K562 (cell line): ENCODE measurements at regions not wholly inside any gene's neighbourhood (a gene's known extent, or its start where the extent isn't known, plus 50 kb on each side); places are given as distances from the start of the nearest gene placed in this dataset.

Source experiments
- ATAC-seq: fragments of 200-7000 bp; cut with Tn5 transposase; 3 replicates; pipeline ENCODE4 v1.9.1; 2020; ENCODE audit warnings: moderate library complexity
- BruUV-seq: library from RNA; stranded (reverse); fragments of 400-500 nt; replicated peaks from 2 replicates; lab custom pipeline; 2021; lab: Mats Ljungman, UMichigan
- CTCF ChIA-PET: fragments of 300-600 bp; formaldehyde crosslinking; extraction: SDS; loops from one replicate; lab custom pipeline; 2021; ENCODE audit warnings: low intra/inter-chr PET ratio; lab: Yijun Ruan, JAX
- POLR2A ChIA-PET: fragments of 300-600, 350-650 bp; sonication (Branson Sonifier 250); formaldehyde crosslinking; extraction: SDS; loops from one replicate; lab custom pipeline; 2021; ENCODE audit warnings: antibody characterized with exemption, inconsistent platforms; lab: Yijun Ruan, JAX
- DNase-seq, 4 experiments: peaks; one replicate each; pipeline versions ENCODE4 v3.0.0 to v3.0.0-alpha.2; 2011 to 2018; ENCODE audit warnings: low spot score in 3 of 4, mixed read lengths in 3 of 4; ENCODE audit errors: extremely low read depth in 1 of 4
- FAIRE-seq: peaks from 2 replicates; lab custom pipeline; 2011; peaks lifted over from hg19 to GRCh38; lab: Jason Lieb, UNC
- H2AFZ ChIP-seq: 2 replicates; pipeline ENCODE4 v1.6.0; 2011; ENCODE audit warnings: low read depth, low read length, control low read depth, inconsistent platforms
- H3K27ac ChIP-seq: fragments of 200-600 bp; 3 replicates; pipeline ENCODE4 v1.8.0; 2011; ENCODE audit warnings: low read depth, mild to moderate bottlenecking, control low read depth, inconsistent platforms, low read length, moderate library complexity, mixed read lengths; ENCODE audit errors: extremely low read depth
- H3K27me3 ChIP-seq, 2 experiments: fragments of 300-600 bp in 1 of 2; 2 replicates in 1 of 2; 3 replicates in 1 of 2; pipeline versions ENCODE4 v1.6.0 to v1.8.0; 2011; ENCODE audit warnings: inconsistent platforms in 2 of 2, low read length in 2 of 2, mild to moderate bottlenecking in 1 of 2, mixed read lengths in 1 of 2, moderate library complexity in 1 of 2; ENCODE audit not compliant: control insufficient read depth in 2 of 2, insufficient read depth in 2 of 2
- H3K36me3 ChIP-seq: fragments of 300-600 bp; 3 replicates; pipeline ENCODE4 v1.8.0; 2011; ENCODE audit warnings: mild to moderate bottlenecking, low read length, inconsistent platforms; ENCODE audit not compliant: control insufficient read depth, insufficient read depth
- H3K4me1 ChIP-seq, 2 experiments: fragments of 200-600 bp in 1 of 2; replicated peaks in 1 of 2; 2 replicates in 1 of 2; 3 replicates in 1 of 2; pipeline versions ENCODE4 v1.5.1 to v1.8.0; 2011; ENCODE audit warnings: inconsistent platforms in 2 of 2, low read length in 2 of 2, mild to moderate bottlenecking in 1 of 2, mixed read lengths in 1 of 2, moderate library complexity in 1 of 2; ENCODE audit not compliant: control insufficient read depth in 2 of 2, insufficient read depth in 2 of 2
- H3K4me2 ChIP-seq: 2 replicates; pipeline ENCODE4 v1.6.1; 2011; ENCODE audit warnings: low read length, control low read depth, inconsistent platforms, mixed read lengths; ENCODE audit not compliant: insufficient read depth
- H3K4me3 ChIP-seq: fragments of 200-600 bp; sonication (generic), shearing (Covaris generic); 2 replicates; pipeline ENCODE4 v1.5.1; 2016; ENCODE audit warnings: control low read depth, inconsistent platforms
- H3K79me2 ChIP-seq: fragments of 200-600 bp; 3 replicates; pipeline ENCODE4 v1.8.0; 2011; ENCODE audit warnings: low read length, inconsistent platforms; ENCODE audit not compliant: control insufficient read depth, insufficient read depth
- H3K9ac ChIP-seq, 2 experiments: 2 replicates each; pipeline versions ENCODE4 v1.6.0 to v1.6.1; 2011; ENCODE audit warnings: low read depth in 2 of 2, low read length in 2 of 2, control low read depth in 1 of 2, inconsistent platforms in 1 of 2, mild to moderate bottlenecking in 1 of 2, mixed read lengths in 1 of 2; ENCODE audit not compliant: insufficient read depth in 1 of 2
- H3K9me1 ChIP-seq: one replicate; pipeline ENCODE4 v1.6.0; 2011; ENCODE audit warnings: inconsistent platforms, mild to moderate bottlenecking, low read length, moderate library complexity; ENCODE audit not compliant: control insufficient read depth, insufficient read depth
- H3K9me3 ChIP-seq: replicated peaks from 2 replicates; pipeline ENCODE4 v1.5.1; 2011; ENCODE audit warnings: low read depth, low read length, inconsistent platforms; ENCODE audit not compliant: control insufficient read depth, insufficient read depth
- H4K20me1 ChIP-seq: replicated peaks from 2 replicates; pipeline ENCODE4 v1.6.1; 2011; ENCODE audit warnings: low read length, inconsistent platforms, mixed read lengths; ENCODE audit not compliant: control insufficient read depth, insufficient read depth
- ATF1 ChIP-seq, 2 experiments: fragments of 450-650 bp in 1 of 2; IDR thresholded peaks; 2 replicates each; pipeline ENCODE4 v1.6.1; 2016; ENCODE audit warnings: missing compliant biosample characterization in 1 of 2, missing genetic modification characterization in 1 of 2
- ILF3 ChIP-seq: fragments of 450-650 bp; IDR thresholded peaks from 2 replicates; pipeline ENCODE4 v1.6.1; 2018; ENCODE audit warnings: antibody characterized with exemption, mild to moderate bottlenecking, moderate library complexity, borderline replicate concordance
- PHF8 ChIP-seq: fragments of 200-600 bp; sonication (generic); IDR thresholded peaks from 2 replicates; pipeline ENCODE4 v1.6.1; 2012; ENCODE audit warnings: mixed run types, mild to moderate bottlenecking, inconsistent platforms, low read length, moderate library complexity, borderline replicate concordance
- RAD21 ChIP-seq, 2 experiments: fragments of 250-450 bp in 1 of 2; fragments of 450-650 bp in 1 of 2; sonication (Bioruptor Pico) in 1 of 2; formaldehyde crosslinking in 1 of 2; IDR thresholded peaks in 1 of 2; conservative IDR thresholded peaks in 1 of 2; 2 replicates each; pipeline versions ENCODE4 v1.4.0 to v1.8.0; 2020 to 2022; ENCODE audit warnings: mild to moderate bottlenecking in 2 of 2, moderate library complexity in 1 of 2
- TAF7 ChIP-seq: fragments of 450-650 bp; IDR thresholded peaks from 2 replicates; pipeline ENCODE4 v1.6.1; 2016; ENCODE audit warnings: missing genetic modification characterization, missing compliant biosample characterization
- WGBS: fragments of 100-300 bp; shearing (Covaris generic); methylation state at CpG from one replicate; pipeline ENCODE4 v1.1.6; 2016; ENCODE audit warnings: low coverage, mixed read lengths; ENCODE audit not compliant: insufficient coverage; ENCODE audit errors: missing lambda C conversion rate; 5-methylcytosine and 5-hydroxymethylcytosine counted together
- in situ Hi-C: fragments of 300-500 bp; cut with MboI; formaldehyde crosslinking; loops from 4 replicates; pipeline ENCODE4 v1.15.0; 2018; ENCODE audit warnings: inconsistent platforms, mixed read lengths
- intact Hi-C: fragments of 100-400 bp; cut with micrococcal nuclease; formaldehyde crosslinking; loops from 2 replicates; pipeline ENCODE4 v1.14.2; 2022
- TF ChIP-seq, protein P1 (sequence below): sonication (generic); formaldehyde crosslinking; IDR thresholded peaks from 2 replicates; pipeline ENCODE4 v1.8.1; 2023; ENCODE audit warnings: mild to moderate bottlenecking, missing genetic modification reagents
- TF ChIP-seq, protein P2 (sequence below): fragments of 250-450 bp; sonication (Bioruptor Pico); IDR thresholded peaks from 2 replicates; pipeline ENCODE4 v1.4.0; 2020
- TF ChIP-seq, protein P3 (sequence below), 3 experiments: IDR thresholded peaks in 2 of 3; conservative IDR thresholded peaks in 1 of 3; 2 replicates each; pipeline ENCODE4 v1.5.1; 2011 to 2012; ENCODE audit warnings: low read length in 3 of 3, mild to moderate bottlenecking in 3 of 3, control low read depth in 2 of 3, improper control_type of control experiment in 1 of 3, inconsistent platforms in 1 of 3, low read depth in 1 of 3, mixed read lengths in 1 of 3, moderate library complexity in 1 of 3; ENCODE audit not compliant: insufficient read depth in 2 of 3

DNA sequence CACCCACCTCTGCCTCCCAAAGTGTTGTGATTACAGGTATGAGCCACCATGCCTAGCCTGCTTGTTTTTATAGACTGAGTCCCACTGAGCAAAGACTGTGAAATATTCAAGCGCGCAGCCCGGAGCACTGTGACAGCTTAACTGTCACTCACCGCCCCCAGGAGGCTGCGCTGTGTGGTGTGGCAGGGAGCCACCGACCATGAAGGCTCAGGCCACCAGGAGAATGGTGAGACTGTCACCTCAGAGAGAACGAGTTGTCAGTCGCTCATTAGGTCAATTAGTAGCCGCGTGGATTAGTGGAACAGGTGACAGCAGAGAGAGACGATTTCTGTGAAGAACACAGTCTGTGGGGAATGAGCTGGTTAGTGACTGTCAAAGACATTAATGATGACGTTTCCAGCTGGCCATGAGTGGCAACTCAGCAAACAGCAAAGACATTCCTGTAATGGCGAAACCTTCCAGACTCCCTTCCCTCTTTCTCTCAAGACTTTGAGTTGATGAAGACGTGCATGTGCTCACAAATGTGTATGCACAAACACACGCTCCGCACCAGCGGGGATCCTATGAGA lies 64.5 kb downstream of the CYCS start:
- intact Hi-C loops (no loop called here), in situ Hi-C loops (no loop called here)
- BruUV-seq, result no TSS peak
- Histone ChIP-seq H3K27ac (no peak overlapping the region), H2AFZ (peak overlapping the region; percentile 90), H3K9ac (no peak overlapping the region), H3K27me3 (peaks cover 0 to 2% of the 10 kb centered on the region in 2 experiments; a peak in 1 of 5 replicates), H3K36me3 (no peaks in the 10 kb centered on the region), H3K4me3 (no peak overlapping the region), H3K9me1 (no peaks in the 10 kb centered on the region), H3K79me2 (no peaks in the 10 kb centered on the region), H3K4me2 (peak overlapping the region; percentile 67), H3K9me3 (no peaks in the 10 kb centered on the region), H4K20me1 (no peaks in the 10 kb centered on the region), H3K4me1 (peaks cover 0 to 3% of the 10 kb centered on the region in 2 experiments; a peak in 2 of 5 replicates)
- ChIA-PET CTCF (interaction anchor here (0.7 kb wide), 1 partner anchor 240 kb away, joined by 4 read pairs; no protein-coding TSS in a partner anchor), POLR2A (interaction anchor here (0.7 kb wide), 1 partner anchor 258 kb away, joined by 3 read pairs; no protein-coding TSS in a partner anchor)
- 23% methylated on average over 17 of the region's 17 CpGs for WGBS
- ATAC-seq (peak; percentile 97), DNase-seq (peak; percentile 23 to 63 (median 46)), FAIRE-seq (peak; percentile 78)
- TF ChIP-seq RAD21 (CRISPR knock-in tag; conservative IDR thresholded peaks at IDR 0.05 in 1 of 2, IDR thresholded peaks at IDR 0.05 in 1 of 2) (peak in 1 of 2 experiments; percentile 53; a peak in 2 of 4 replicates), PHF8 (no peak), ILF3 (no peak), TAF7 (no peak), ATF1 (CRISPR knock-in tag; IDR thresholded peaks at IDR 0.05) (no peak), ATF1 (tag; IDR thresholded peaks at IDR 0.05) (peak; percentile 44; the same call in 1 of the 2 replicates)
- TF ChIP-seq, protein P1, sequence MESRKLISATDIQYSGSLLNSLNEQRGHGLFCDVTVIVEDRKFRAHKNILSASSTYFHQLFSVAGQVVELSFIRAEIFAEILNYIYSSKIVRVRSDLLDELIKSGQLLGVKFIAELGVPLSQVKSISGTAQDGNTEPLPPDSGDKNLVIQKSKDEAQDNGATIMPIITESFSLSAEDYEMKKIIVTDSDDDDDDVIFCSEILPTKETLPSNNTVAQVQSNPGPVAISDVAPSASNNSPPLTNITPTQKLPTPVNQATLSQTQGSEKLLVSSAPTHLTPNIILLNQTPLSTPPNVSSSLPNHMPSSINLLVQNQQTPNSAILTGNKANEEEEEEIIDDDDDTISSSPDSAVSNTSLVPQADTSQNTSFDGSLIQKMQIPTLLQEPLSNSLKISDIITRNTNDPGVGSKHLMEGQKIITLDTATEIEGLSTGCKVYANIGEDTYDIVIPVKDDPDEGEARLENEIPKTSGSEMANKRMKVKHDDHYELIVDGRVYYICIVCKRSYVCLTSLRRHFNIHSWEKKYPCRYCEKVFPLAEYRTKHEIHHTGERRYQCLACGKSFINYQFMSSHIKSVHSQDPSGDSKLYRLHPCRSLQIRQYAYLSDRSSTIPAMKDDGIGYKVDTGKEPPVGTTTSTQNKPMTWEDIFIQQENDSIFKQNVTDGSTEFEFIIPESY (CRISPR knock-in tag), result 0 out of 2 replicates have a peak, but pooled peaks have one; percentile 16
- TF ChIP-seq, protein P2, sequence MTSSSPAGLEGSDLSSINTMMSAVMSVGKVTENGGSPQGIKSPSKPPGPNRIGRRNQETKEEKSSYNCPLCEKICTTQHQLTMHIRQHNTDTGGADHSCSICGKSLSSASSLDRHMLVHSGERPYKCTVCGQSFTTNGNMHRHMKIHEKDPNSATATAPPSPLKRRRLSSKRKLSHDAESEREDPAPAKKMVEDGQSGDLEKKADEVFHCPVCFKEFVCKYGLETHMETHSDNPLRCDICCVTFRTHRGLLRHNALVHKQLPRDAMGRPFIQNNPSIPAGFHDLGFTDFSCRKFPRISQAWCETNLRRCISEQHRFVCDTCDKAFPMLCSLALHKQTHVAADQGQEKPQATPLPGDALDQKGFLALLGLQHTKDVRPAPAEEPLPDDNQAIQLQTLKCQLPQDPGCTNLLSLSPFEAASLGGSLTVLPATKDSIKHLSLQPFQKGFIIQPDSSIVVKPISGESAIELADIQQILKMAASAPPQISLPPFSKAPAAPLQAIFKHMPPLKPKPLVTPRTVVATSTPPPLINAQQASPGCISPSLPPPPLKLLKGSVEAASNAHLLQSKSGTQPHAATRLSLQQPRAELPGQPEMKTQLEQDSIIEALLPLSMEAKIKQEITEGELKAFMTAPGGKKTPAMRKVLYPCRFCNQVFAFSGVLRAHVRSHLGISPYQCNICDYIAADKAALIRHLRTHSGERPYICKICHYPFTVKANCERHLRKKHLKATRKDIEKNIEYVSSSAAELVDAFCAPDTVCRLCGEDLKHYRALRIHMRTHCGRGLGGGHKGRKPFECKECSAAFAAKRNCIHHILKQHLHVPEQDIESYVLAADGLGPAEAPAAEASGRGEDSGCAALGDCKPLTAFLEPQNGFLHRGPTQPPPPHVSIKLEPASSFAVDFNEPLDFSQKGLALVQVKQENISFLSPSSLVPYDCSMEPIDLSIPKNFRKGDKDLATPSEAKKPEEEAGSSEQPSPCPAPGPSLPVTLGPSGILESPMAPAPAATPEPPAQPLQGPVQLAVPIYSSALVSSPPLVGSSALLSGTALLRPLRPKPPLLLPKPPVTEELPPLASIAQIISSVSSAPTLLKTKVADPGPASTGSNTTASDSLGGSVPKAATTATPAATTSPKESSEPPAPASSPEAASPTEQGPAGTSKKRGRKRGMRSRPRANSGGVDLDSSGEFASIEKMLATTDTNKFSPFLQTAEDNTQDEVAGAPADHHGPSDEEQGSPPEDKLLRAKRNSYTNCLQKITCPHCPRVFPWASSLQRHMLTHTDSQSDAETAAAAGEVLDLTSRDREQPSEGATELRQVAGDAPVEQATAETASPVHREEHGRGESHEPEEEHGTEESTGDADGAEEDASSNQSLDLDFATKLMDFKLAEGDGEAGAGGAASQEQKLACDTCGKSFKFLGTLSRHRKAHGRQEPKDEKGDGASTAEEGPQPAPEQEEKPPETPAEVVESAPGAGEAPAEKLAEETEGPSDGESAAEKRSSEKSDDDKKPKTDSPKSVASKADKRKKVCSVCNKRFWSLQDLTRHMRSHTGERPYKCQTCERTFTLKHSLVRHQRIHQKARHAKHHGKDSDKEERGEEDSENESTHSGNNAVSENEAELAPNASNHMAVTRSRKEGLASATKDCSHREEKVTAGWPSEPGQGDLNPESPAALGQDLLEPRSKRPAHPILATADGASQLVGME, result no peak
- TF ChIP-seq, protein P3, sequence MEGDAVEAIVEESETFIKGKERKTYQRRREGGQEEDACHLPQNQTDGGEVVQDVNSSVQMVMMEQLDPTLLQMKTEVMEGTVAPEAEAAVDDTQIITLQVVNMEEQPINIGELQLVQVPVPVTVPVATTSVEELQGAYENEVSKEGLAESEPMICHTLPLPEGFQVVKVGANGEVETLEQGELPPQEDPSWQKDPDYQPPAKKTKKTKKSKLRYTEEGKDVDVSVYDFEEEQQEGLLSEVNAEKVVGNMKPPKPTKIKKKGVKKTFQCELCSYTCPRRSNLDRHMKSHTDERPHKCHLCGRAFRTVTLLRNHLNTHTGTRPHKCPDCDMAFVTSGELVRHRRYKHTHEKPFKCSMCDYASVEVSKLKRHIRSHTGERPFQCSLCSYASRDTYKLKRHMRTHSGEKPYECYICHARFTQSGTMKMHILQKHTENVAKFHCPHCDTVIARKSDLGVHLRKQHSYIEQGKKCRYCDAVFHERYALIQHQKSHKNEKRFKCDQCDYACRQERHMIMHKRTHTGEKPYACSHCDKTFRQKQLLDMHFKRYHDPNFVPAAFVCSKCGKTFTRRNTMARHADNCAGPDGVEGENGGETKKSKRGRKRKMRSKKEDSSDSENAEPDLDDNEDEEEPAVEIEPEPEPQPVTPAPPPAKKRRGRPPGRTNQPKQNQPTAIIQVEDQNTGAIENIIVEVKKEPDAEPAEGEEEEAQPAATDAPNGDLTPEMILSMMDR (IDR thresholded peaks at IDR 0.05 in 2 of 3, conservative IDR thresholded peaks at IDR 0.05 in 1 of 3; ENCODE audit: insufficient read depth in 2 of 3, low read depth in 1 of 3, low read length in 3 of 3), result peak; percentile 36 to 50 (median 41); a peak in 3 of 6 replicates
